HG03520 (cell line): ENCODE measurements at regions not wholly inside any gene's neighbourhood (a gene's known extent, or its start where the extent isn't known, plus 50 kb on each side); places are given as distances from the start of the nearest gene placed in this dataset.
"Not testable (repeated sequence)": the region's sequence is repeated elsewhere in the genome, so short reads cannot be mapped to it uniquely, and the experiment has no call there.

Experiments
- ATAC-seq: cut with Tn5 transposase; IDR thresholded peaks from one replicate; pipeline ENCODE4 v1.9.1; 2021; ENCODE audit warnings: mild to moderate bottlenecking, moderate library complexity; ENCODE audit not compliant: unreplicated experiment

- no peak for ATAC-seq
Observed at GRCh38 chr5:75951158-75951557, 132.0 kb upstream of the SV2C start.

DNA sequence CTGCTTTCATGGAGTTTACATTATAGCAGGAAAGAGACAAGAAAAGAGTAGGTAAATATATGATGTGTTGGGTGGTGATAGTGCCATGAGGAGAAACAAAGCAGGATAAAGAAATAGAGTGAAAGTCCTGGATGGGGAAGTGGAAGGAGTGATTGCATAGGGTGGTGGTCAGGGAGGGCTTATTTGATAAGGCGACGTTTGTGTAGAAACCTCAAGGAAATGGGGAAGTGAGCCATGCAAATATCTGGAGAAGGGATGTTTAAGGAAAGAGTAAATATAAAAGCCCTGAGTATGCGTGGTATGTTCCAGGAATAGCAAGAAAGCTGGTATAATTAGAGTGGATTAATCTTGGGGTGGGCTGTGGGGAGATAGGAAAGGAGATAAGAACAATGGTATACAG lies 134.7 kb upstream of the SV2C start:
- ATAC-seq = no peak

GRCh38 chr5:75940418-75940817 lies 142.8 kb upstream of the SV2C start:
- no peak for ATAC-seq

DNA sequence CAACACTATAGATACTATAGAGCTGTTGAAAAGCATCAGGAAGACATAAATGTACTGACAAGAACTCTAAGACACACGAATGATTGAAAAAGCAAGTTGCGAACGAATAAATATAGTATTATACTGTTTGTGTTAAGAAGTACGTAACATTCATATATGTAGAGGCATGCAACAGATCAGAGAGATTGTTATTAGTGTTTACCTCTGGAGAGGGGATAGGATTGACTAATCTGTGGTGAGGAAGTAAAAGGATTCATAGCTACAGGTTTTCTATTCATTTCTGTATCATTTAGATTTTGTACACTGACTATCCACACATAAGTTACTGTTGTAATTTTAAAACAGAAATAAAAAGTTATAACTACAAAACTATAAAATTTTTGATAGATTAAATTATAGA lies 147.6 kb upstream of the SV2C start:
- no peak for ATAC-seq

DNA sequence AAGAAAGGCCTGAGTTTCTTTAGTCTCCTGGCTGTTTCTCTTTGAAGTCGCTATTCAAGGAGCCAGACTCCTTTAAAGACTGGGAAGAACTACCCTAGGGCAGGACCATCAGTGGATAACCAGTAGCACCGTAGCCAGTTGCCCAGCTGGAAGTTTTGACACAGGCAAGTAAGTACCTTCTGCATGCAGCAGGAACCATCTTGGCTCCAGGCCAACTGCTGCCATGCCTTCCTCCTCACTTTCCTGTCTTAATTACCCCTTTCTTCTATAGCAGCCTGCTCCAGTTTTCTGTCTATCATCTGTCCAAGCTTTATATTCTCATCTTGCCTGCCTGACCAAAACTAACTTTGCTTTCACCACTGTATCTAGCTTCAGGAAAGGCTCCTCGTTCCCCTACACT lies 149.7 kb upstream of the SV2C start:
- ATAC-seq = no peak

- ATAC-seq = no peak
Observed at GRCh38 chr5:75931175-75931574, 152.0 kb upstream of the SV2C start.

GRCh38 chr5:75928992-75929391 lies 154.2 kb upstream of the SV2C start:
- ATAC-seq = no peak

GRCh38 chr5:75922480-75922879 lies 160.7 kb upstream of the SV2C start:
- ATAC-seq = no peak

DNA sequence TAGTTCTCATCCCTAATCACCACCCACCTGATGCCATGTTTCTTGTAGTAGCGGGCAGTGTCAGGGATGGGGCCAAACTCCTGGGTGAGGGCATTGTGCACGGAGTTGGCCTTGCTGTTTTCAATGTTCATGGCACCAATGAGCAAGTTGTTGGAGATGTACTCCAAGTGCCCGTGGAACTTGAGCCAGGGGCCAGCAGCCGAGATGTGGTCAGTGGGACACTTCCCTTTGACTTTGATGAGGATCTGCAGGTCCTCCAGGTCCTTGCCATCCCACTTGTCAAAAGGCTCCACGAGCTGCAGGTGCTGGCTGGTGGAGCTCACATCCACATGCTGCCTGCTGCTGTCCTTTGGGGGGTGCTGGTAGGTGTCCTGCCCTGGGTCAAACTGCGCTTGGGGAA lies 162.2 kb upstream of the SV2C start:
- ATAC-seq = no peak

GRCh38 chr5:75916144-75916543 lies 167.0 kb upstream of the SV2C start:
- no peak for ATAC-seq

GRCh38 chr5:75909223-75909622 lies 174.0 kb upstream of the SV2C start:
- no peak for ATAC-seq

GRCh38 chr5:75907651-75908050 lies 175.5 kb upstream of the SV2C start:
- ATAC-seq = no peak

- no peak for ATAC-seq
Observed at GRCh38 chr5:75894482-75894881, 177.2 kb upstream of the POC5 start.

DNA sequence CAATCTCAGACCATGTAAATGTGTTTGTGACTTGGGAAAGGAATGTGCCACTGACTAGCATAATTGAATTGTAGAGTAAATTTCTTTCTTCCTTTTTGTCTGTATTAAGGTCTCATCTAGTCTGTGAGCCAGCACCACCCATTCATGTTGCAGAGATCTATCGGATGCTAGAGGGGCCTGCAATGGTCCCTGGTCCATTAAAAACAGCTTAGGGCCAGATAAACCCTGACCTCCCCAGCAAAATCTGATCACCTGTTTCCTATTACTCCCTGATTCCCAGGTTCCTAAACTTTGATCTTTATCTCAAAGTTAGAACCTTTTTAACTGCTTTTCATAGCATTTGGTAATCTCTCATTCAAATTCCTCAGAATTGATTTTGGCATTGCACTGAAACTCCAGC lies 174.5 kb upstream of the POC5 start:
- no peak for ATAC-seq

- no peak for ATAC-seq
Observed at GRCh38 chr5:75891020-75891419, 173.8 kb upstream of the POC5 start.

- no peak for ATAC-seq
Observed at GRCh38 chr5:75890546-75890945, 173.3 kb upstream of the POC5 start.

- no peak for ATAC-seq
Observed at GRCh38 chr5:75886706-75887105, 169.5 kb upstream of the POC5 start.

DNA sequence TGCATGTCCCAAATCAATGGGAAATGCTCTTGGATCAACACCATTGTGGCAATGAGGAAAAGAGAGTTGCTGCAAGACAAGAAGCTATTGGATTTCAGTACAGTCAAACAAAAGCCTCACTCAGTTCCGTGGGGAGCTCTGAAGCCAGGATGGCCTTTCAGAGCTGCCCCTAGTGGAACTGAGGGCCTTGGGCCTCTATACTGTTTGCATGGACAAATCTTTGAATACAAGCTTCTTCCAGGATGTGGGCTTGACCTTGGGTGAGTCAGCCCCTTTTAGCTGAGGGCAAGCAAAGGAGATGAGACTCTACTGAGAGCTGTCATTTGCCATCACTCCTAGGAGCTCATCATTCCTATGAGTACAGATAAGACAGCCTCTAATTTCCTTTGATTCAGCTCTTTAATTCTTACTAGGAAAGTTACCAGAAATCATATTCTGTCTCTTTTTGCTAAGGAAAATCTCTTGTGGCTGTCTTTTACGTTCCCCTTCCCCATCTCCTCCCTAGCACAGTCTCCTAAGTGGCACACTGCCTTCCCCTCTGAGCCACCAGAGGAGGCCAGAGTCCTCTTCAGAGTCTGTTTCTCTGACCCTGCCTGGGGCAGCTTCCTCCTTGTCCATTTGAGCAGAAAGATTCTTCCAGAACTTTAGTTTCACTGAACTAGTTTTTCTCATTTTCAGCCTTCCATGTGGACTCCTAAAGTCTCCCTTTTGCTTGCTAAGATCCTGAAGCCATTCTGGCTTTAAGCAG lies 168.8 kb upstream of the POC5 start:
- ATAC-seq = no peak

DNA sequence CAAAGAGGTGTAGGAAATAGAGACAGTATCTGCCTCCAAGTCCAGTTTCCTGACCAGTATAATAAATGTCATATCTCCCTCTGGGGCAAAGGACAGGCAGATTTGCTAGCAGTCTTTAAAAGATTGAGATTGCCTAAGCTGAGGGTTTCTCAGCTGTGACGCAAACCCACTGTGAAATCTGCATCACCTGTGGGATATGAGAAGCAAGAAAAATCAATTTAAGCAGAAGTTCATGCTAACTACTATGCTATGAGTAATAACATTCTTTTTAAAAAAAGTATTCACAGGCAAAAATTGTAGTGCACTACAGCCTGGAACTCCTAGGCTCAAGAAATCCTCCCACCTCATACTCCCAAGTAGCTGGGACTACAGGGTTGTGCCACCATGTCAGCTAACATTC lies 168.1 kb upstream of the POC5 start:
- ATAC-seq = no peak

DNA sequence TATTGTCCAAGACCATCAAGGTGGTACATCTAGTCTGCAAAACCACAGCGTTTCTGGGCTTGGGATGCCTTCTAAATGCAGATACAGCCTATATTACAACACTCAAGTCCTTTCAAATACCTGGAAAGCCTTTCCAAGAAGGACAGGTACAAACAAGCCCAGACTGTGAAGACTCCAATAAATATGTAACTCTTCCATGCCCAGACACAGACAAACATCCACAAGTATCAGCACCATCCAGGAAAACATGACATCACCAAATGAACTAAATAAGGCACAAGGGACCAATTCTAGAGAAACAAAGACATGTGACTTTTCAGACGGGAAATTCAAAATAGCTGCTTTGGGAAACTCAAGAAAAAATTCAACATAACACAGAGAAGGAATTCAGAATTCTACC lies 152.7 kb upstream of the POC5 start:
- no peak for ATAC-seq

- ATAC-seq = no peak
Observed at GRCh38 chr5:75862872-75863271, 145.6 kb upstream of the POC5 start.

- not testable (repeated sequence) for ATAC-seq
Observed at GRCh38 chr5:75859621-75860020, 142.4 kb upstream of the POC5 start.

- no peak for ATAC-seq
Observed at GRCh38 chr5:75856056-75856455, 138.8 kb upstream of the POC5 start.
